Cardiac muscle cell (in vitro differentiated cells and primary cell): ENCODE measurements at regions not wholly inside any gene's neighbourhood (a gene's known extent, or its start where the extent isn't known, plus 50 kb on each side); places are given as distances from the start of the nearest gene placed in this dataset.

Experiments
- DNase-seq, 2 donors: peaks; one replicate each; pipeline versions ENCODE4 v3.0.0 to v3.0.0-alpha.2; 2010 to 2017; ENCODE audit warnings: low read depth in 1 of 2, low spot score in 1 of 2
- H3K27ac ChIP-seq: fragments of 200-600 bp; sonication (generic); 2 replicates; pipeline ENCODE4 v1.5.1; 2016
- H3K27me3 ChIP-seq: fragments of 200-600 bp; sonication (generic); 2 replicates; pipeline ENCODE4 v1.6.0; 2016; ENCODE audit warnings: control low read depth
- H3K36me3 ChIP-seq: fragments of 200-600 bp; sonication (generic); 2 replicates; pipeline ENCODE4 v1.5.1; 2016; ENCODE audit warnings: control low read depth
- H3K4me1 ChIP-seq: fragments of 200-600 bp; sonication (generic); 2 replicates; pipeline ENCODE4 v1.8.1; 2017; ENCODE audit warnings: low read depth, mild to moderate bottlenecking, mixed run types
- H3K4me3 ChIP-seq: fragments of 200-600 bp; sonication (generic); 2 replicates; pipeline ENCODE4 v1.5.1; 2016; ENCODE audit warnings: mild to moderate bottlenecking
- H3K9me3 ChIP-seq: fragments of 200-600 bp; sonication (generic); 2 replicates; pipeline ENCODE4 v1.5.1; 2017; ENCODE audit warnings: low read depth, mild to moderate bottlenecking, control low read depth
- CTCF ChIP-seq: IDR thresholded peaks from 2 replicates; pipeline ENCODE4 v1.5.1; 2012; ENCODE audit warnings: low read depth, mild to moderate bottlenecking, low read length

GRCh38 chr2:238643400-238643907 lies 204.4 kb upstream of the TWIST2 start:
- no peak overlapping the region for H3K4me3 ChIP-seq
- TF ChIP-seq CTCF = no peak
- no peak overlapping the region for H3K27ac ChIP-seq
- H3K36me3 ChIP-seq = no peaks in the 10 kb centered on the region
- H3K27me3 ChIP-seq = no peaks in the 10 kb centered on the region
- no peak for DNase-seq
- H3K4me1 ChIP-seq = no peaks in the 10 kb centered on the region
- no peaks in the 10 kb centered on the region for H3K9me3 ChIP-seq

GRCh38 chr2:238644095-238645081 lies 203.5 kb upstream of the TWIST2 start:
- no peaks in the 10 kb centered on the region for H3K27me3 ChIP-seq
- no peaks in the 10 kb centered on the region for H3K9me3 ChIP-seq
- no peak for TF ChIP-seq CTCF
- no peaks in the 10 kb centered on the region for H3K4me1 ChIP-seq
- no peaks in the 10 kb centered on the region for H3K36me3 ChIP-seq
- no peak overlapping the region for H3K27ac ChIP-seq
- DNase-seq = peak in 1 of 2 donors; percentile 92
- H3K4me3 ChIP-seq = no peak overlapping the region

GRCh38 chr2:238645095-238645494 lies 202.8 kb upstream of the TWIST2 start:
- no peaks in the 10 kb centered on the region for H3K9me3 ChIP-seq
- no peak overlapping the region for H3K4me3 ChIP-seq
- no peak for DNase-seq
- no peaks in the 10 kb centered on the region for H3K4me1 ChIP-seq
- no peak for TF ChIP-seq CTCF
- H3K27me3 ChIP-seq = no peaks in the 10 kb centered on the region
- no peaks in the 10 kb centered on the region for H3K36me3 ChIP-seq
- no peak overlapping the region for H3K27ac ChIP-seq

- H3K27ac ChIP-seq = no peak overlapping the region
- H3K9me3 ChIP-seq = no peaks in the 10 kb centered on the region
- no peaks in the 10 kb centered on the region for H3K27me3 ChIP-seq
- H3K4me3 ChIP-seq = no peak overlapping the region
- no peak for DNase-seq
- H3K4me1 ChIP-seq = no peaks in the 10 kb centered on the region
- no peak for TF ChIP-seq CTCF
- H3K36me3 ChIP-seq = no peaks in the 10 kb centered on the region
Measured at GRCh38 chr2:238645716-238646115, 202.2 kb upstream of the TWIST2 start.

- Histone ChIP-seq H3K27me3 (no peaks in the 10 kb centered on the region), H3K9me3 (no peaks in the 10 kb centered on the region), H3K36me3 (no peaks in the 10 kb centered on the region), H3K4me3 (no peak overlapping the region), H3K27ac (no peak overlapping the region), H3K4me1 (no peaks in the 10 kb centered on the region)
- TF ChIP-seq CTCF = no peak
- no peak for DNase-seq
Measured at GRCh38 chr2:238646281-238646680, 201.6 kb upstream of the TWIST2 start.
